ENCODE measurements at regions not wholly inside any gene's neighbourhood (a gene's known extent, or its start where the extent isn't known, plus 50 kb on each side); places are given as distances from the start of the nearest gene placed in this dataset.

GRCh38 chr1:233470741-233471499 is 143.0 kb upstream of the KCNK1 start:
- TF ChIP-seq GABPA (tag; conservative IDR thresholded peaks at IDR 0.05; ENCODE audit: low read depth) (no peak), NFATC3 (IDR thresholded peaks at IDR 0.05) (no peak), RAD51 (IDR thresholded peaks at IDR 0.05; ENCODE audit: borderline replicate concordance, low read depth) (no peak), HDAC8 (tag; IDR thresholded peaks at IDR 0.05) (no peak), MYC (IDR thresholded peaks at IDR 0.05; ENCODE audit: low read depth, low read length) (no peak), MYC (CRISPR knock-in tag; IDR thresholded peaks at IDR 0.05; ENCODE audit: borderline replicate concordance, low read depth) (no peak), HDAC2 (IDR thresholded peaks at IDR 0.05) (no peak), MXI1 (IDR thresholded peaks at IDR 0.05; ENCODE audit: low read depth, low read length) (no peak), ZFP36 (IDR thresholded peaks at IDR 0.05; ENCODE audit: low read depth, low read length, partially characterized antibody) (no peak)
- TF ChIP-seq, protein P1, sequence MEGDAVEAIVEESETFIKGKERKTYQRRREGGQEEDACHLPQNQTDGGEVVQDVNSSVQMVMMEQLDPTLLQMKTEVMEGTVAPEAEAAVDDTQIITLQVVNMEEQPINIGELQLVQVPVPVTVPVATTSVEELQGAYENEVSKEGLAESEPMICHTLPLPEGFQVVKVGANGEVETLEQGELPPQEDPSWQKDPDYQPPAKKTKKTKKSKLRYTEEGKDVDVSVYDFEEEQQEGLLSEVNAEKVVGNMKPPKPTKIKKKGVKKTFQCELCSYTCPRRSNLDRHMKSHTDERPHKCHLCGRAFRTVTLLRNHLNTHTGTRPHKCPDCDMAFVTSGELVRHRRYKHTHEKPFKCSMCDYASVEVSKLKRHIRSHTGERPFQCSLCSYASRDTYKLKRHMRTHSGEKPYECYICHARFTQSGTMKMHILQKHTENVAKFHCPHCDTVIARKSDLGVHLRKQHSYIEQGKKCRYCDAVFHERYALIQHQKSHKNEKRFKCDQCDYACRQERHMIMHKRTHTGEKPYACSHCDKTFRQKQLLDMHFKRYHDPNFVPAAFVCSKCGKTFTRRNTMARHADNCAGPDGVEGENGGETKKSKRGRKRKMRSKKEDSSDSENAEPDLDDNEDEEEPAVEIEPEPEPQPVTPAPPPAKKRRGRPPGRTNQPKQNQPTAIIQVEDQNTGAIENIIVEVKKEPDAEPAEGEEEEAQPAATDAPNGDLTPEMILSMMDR (IDR thresholded peaks at IDR 0.05 in 2 of 3, conservative IDR thresholded peaks at IDR 0.05 in 1 of 3; ENCODE audit: insufficient read depth in 2 of 3, low read depth in 1 of 3, low read length in 3 of 3), result no peak
